Thymus (tissue), 11 donors: ENCODE measurements at regions not wholly inside any gene's neighbourhood (a gene's known extent, or its start where the extent isn't known, plus 50 kb on each side); places are given as distances from the start of the nearest gene placed in this dataset.
"Not testable (repeated sequence)": the region's sequence is repeated elsewhere in the genome, so short reads cannot be mapped to it uniquely, and the experiment has no call there.

Source experiments
- DNase-seq, 9 donors: peaks; one replicate each; pipeline ENCODE4 v3.0.0-alpha.2; 2013; ENCODE audit warnings: low spot score in 9 of 9, low read depth in 6 of 9, missing footprints in 1 of 9
- H3K27ac ChIP-seq, 2 donors: one replicate each; pipeline ENCODE4 v1.5.1; 2013; ENCODE audit warnings: control low read depth in 1 of 2, low read depth in 1 of 2, low read length in 1 of 2, mild to moderate bottlenecking in 1 of 2, moderate library complexity in 1 of 2
- H3K27me3 ChIP-seq, 2 donors: one replicate each; pipeline ENCODE4 v1.5.1; 2013; ENCODE audit warnings: low read length in 1 of 2; ENCODE audit not compliant: control insufficient read depth in 2 of 2, insufficient read depth in 1 of 2
- H3K36me3 ChIP-seq, 2 donors: one replicate each; pipeline ENCODE4 v1.5.1; 2013; ENCODE audit warnings: low read length in 1 of 2, mild to moderate bottlenecking in 1 of 2, moderate library complexity in 1 of 2; ENCODE audit not compliant: control insufficient read depth in 2 of 2, insufficient read depth in 2 of 2
- H3K4me1 ChIP-seq, 2 donors: one replicate each; pipeline ENCODE4 v1.5.1; 2013; ENCODE audit warnings: low read length in 2 of 2; ENCODE audit not compliant: control insufficient read depth in 2 of 2, insufficient read depth in 2 of 2
- H3K4me3 ChIP-seq, 2 donors: one replicate each; pipeline ENCODE4 v1.5.1; 2013; ENCODE audit warnings: low read length in 2 of 2, control low read depth in 1 of 2, mild to moderate bottlenecking in 1 of 2
- H3K9me3 ChIP-seq, 2 donors: one replicate each; pipeline ENCODE4 v1.5.1; 2013; ENCODE audit warnings: low read length in 1 of 2, mild to moderate bottlenecking in 1 of 2; ENCODE audit not compliant: control insufficient read depth in 2 of 2, insufficient read depth in 1 of 2
- WGBS: extraction: QIAGEN DNeasy Blood & Tissue Kit; methylation state at CpG from one replicate; pipeline ENCODE4 v1.1.7; 2013; 5-methylcytosine and 5-hydroxymethylcytosine counted together
- donor health status: healthy.

- H3K36me3 ChIP-seq: no peaks in the 10 kb centered on the region
- DNase-seq: no peak
- WGBS: 96% methylated on average over 6 of the region's 6 CpGs
- H3K9me3 ChIP-seq: no peaks in the 10 kb centered on the region
- no peaks in the 10 kb centered on the region for H3K27me3 ChIP-seq
- H3K27ac ChIP-seq: no peak overlapping the region
- H3K4me1 ChIP-seq: no peaks in the 10 kb centered on the region
- no peak overlapping the region for H3K4me3 ChIP-seq
Measured at GRCh38 chr5:50580506-50580905, 85.9 kb upstream of the PARP8 start.

GRCh38 chr5:50581845-50582244 is 84.6 kb upstream of the PARP8 start:
- not testable (repeated sequence) for H3K36me3 ChIP-seq, H3K27me3 ChIP-seq, H3K27ac ChIP-seq, H3K4me3 ChIP-seq, DNase-seq, H3K9me3 ChIP-seq, H3K4me1 ChIP-seq
- 46% methylated on average over 1 of the region's 1 CpG for WGBS

DNA sequence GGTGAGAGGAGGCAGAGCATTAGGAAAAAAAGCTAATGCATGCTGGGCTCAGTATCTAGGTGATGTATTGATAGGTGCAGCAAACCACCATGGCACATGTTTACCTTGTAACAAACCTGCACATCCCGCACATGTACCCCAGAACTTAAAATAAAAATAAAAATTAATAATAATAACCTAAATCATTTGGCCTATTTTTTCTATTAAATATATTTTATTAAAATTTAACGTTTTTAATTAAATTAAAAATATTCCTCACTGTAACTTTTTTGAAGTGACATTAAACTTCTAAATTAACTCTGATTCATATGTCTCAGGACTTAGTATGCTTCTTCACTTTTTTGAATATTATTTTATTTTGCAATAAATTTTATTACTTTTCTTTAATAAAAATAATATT is 83.7 kb upstream of the PARP8 start:
- Histone ChIP-seq H3K27ac (no peak overlapping the region), H3K4me1 (no peaks in the 10 kb centered on the region), H3K36me3 (no peaks in the 10 kb centered on the region), H3K9me3 (no peaks in the 10 kb centered on the region), H3K4me3 (no peak overlapping the region), H3K27me3 (no peaks in the 10 kb centered on the region)
- DNase-seq: no peak
- WGBS: 95% methylated on average over 2 of the region's 2 CpGs

GRCh38 chr5:50583621-50584020 is 82.8 kb upstream of the PARP8 start:
- Histone ChIP-seq H3K4me3 (no peak overlapping the region), H3K4me1 (no peaks in the 10 kb centered on the region), H3K27me3 (no peaks in the 10 kb centered on the region), H3K36me3 (no peaks in the 10 kb centered on the region), H3K9me3 (no peaks in the 10 kb centered on the region), H3K27ac (no peak overlapping the region)
- no peak for DNase-seq
- WGBS: 97% methylated on average over 3 of the region's 3 CpGs

DNA sequence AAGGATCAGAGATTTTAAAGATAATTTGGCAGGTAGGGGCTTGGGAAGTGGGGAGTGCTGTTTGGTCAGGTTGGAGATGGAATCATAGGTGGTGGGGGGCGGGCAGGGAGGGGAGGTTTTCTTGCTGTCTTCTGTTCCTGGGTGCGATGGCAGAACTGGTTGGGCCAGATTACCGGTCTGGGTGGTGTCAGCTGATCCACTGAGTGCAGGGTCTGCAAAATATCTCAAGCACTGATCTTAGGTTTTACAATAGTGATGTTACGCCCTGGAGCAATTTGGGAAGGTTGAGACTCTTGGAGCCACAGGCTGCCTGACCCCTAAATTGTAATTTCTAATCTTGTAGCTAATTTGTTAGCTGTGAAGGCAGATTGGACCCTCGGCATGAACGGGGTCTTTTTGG is 78.0 kb upstream of the PARP8 start:
- DNase-seq, H3K27ac ChIP-seq, H3K4me3 ChIP-seq, H3K9me3 ChIP-seq, H3K4me1 ChIP-seq, H3K36me3 ChIP-seq, H3K27me3 ChIP-seq: not testable (repeated sequence)
- whole genome bisulfite sequencing: 95% methylated on average over 6 of the region's 6 CpGs

DNA sequence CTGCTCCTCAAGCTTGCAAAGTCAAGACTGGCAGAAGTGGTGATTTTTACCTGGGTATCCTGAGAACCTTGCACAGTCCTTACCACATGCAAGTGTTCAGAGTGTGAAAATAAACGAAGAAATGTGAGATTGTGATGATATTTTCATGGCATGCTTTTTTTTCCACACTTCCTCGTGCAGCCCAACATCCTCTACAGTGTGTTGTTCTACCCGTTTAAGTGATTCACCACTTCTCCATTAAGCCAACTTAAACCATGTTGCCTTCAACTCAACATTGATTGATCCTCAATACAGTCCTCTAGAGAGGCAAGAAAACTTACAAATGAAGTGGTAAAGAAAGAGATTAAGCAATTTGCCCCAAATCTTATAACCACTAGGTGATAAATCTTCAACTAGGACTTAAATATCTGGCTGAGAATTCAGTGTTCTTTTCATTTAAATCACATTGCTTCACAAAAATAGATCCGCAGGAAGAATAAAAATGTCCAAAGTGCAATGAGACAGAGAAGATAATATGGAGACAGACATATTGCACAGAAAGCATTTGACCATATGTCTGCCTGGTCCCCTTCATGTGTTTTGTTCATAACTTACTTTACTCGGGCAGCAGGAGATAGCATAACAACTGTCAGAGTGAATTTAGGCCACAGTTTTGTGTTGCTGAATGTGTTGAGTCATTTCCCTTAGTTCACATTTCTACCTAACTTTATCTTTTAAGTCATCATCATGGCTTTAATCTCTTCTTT is 75.8 kb upstream of the PARP8 start:
- not testable (repeated sequence) for H3K27ac ChIP-seq

GRCh38 chr5:50591338-50591737 is 75.1 kb upstream of the PARP8 start:
- H3K27ac ChIP-seq, H3K27me3 ChIP-seq, H3K36me3 ChIP-seq, H3K9me3 ChIP-seq, DNase-seq, H3K4me3 ChIP-seq, H3K4me1 ChIP-seq: not testable (repeated sequence)
- WGBS: 96% methylated on average over 1 of the region's 1 CpG

More for the DNA sequence above, 75.8 kb upstream of the PARP8 start:
- H3K4me3 ChIP-seq, H3K36me3 ChIP-seq, H3K27me3 ChIP-seq, DNase-seq, H3K4me1 ChIP-seq, H3K9me3 ChIP-seq: not testable (repeated sequence)
- WGBS: 46% methylated on average over 5 of the region's 5 CpGs

GRCh38 chr5:50593681-50594080 is 72.8 kb upstream of the PARP8 start:
- no peaks in the 10 kb centered on the region for H3K27me3 ChIP-seq
- 10% methylated on average over 1 of the region's 1 CpG for WGBS
- no peak overlapping the region for H3K27ac ChIP-seq

DNA sequence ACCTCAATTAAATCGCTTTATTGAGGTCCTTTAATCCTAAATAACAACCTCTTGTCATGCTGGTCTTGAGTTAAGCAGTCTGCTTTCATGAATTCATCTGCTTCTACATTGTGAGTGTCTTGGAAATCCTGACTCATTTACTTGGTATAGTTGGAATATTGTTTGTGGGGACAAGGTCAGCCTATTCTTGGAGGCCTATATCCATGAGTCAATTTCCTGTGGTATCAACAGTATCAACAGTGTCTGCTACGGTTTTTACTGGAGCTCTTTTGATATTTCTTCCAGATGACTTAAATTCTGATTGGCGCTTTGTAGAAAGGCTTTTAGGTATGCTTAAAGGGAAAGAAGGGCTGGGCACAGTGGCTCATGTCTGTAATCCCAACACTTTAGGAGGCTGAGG is 71.2 kb upstream of the PARP8 start:
- 88% methylated on average over 3 of the region's 3 CpGs for WGBS
- no peak overlapping the region for H3K27ac ChIP-seq
- no peaks in the 10 kb centered on the region for H3K4me1 ChIP-seq
- H3K4me3 ChIP-seq: no peak overlapping the region
- no peaks in the 10 kb centered on the region for H3K9me3 ChIP-seq
- no peaks in the 10 kb centered on the region for H3K27me3 ChIP-seq
- no peaks in the 10 kb centered on the region for H3K36me3 ChIP-seq
- DNase-seq: no peak

More at GRCh38 chr5:50593681-50594080, 72.8 kb upstream of the PARP8 start:
- Histone ChIP-seq H3K36me3 (no peaks in the 10 kb centered on the region), H3K9me3 (no peaks in the 10 kb centered on the region), H3K4me3 (no peak overlapping the region), H3K4me1 (no peaks in the 10 kb centered on the region)
- DNase-seq: peak in 2 of 9 donors; percentile 9 to 44
